Middle frontal gyrus (tissue), 1 donor: ENCODE measurements at regions not wholly inside any gene's neighbourhood (a gene's known extent, or its start where the extent isn't known, plus 50 kb on each side); places are given as distances from the start of the nearest gene placed in this dataset.
A peak's percentile ranks its signal among the peaks of the same experiment; 100 is the strongest.

ENCODE experiments used
- DNase-seq: peaks from one replicate; pipeline ENCODE4 v3.0.0-alpha.2; 2015; ENCODE audit warnings: low spot score; ENCODE audit errors: extremely low spot score

- DNase-seq: peak; percentile 6
Observed at GRCh38 chr6:40640599-40641227, 53.5 kb upstream of the LRFN2 start.
